ENCODE measurements at regions not wholly inside any gene's neighbourhood (a gene's known extent, or its start where the extent isn't known, plus 50 kb on each side); places are given as distances from the start of the nearest gene placed in this dataset.
"Not testable (repeated sequence)": the region's sequence is repeated elsewhere in the genome, so short reads cannot be mapped to it uniquely, and the experiment has no call there.

DNA sequence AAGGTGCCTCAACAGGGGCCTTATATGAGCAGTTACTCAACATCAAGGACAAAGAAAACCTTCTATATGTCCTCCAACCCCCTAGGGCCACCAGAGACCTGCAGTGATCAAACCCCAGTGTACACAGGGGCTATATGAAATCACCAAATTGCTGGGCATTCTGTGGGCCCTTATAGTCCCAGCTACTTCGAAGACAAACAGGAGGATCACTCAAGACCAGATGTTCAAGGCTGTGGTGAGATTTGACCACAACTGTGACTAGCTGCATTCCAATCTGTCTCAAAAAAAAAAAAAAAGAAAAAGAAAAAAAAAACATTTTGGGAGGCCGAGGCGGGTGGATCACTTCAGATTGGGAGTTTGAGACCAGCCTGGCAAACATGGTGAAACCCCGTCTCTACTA, 51.0 kb upstream of the PRB2 start:
- no peak for DNase-seq

DNA sequence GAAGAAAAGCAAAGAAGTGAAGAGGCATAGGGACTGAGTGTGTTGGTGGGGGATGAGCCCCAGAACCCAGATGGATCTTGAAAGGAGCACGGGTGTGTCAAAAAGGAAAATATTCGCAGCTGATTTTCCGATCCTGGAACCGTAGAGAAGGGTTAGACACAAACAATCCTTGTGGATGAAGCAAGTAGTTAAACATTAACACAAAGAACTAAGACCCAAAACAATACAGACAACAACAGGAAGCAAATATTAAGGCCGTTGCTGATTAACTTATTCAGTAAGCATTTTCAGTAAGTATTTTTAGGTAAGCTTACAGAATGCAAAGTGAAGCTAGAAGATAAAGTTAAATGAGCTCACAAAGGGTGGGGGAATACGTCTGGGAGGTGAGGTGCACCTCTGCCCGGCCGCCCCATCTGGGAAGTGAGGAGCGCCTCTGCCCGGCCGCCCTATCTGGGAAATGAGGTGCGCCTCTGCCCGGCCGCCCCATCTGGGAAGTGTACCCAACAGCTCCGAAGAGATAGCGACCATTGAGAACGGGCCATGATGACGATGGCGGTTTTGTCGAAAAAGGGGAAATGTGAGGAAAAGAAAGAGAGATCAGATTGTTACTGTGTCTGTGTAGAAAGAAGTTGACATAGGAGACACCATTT, 62.8 kb upstream of the PRB2 start:
- no peak for DNase-seq

DNA sequence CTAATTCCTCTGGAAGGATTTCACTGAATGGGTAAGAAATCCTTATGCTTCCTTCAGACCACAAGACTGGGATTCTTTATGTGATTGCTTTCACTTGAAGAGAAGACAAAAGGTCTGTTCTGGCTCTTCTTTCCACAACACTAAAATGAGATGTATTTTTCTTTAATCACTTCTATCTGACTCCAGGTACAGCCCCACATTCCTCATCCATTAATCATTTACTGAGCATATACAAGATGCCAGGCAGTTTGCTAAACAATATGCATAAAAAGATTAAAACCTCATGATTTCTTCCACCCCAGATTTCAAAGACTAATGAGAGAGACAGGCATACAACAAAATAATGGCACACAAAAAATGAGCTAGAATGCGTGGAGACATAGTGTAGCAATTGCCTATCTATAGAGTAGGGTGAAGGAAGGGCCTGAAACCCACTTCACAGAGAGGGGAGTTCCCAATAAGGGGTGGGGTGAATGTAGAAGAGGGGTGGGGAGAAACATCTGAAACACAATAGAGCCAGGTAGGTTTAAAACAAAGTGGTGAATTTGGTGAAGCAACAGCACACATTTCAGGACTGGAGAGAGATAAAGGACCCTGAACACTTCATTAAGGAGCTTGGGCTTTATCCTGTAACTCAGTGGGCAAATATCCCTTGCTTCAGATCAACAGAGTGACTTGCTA, 65.1 kb upstream of the PRB2 start:
- DNase-seq = no peak

DNA sequence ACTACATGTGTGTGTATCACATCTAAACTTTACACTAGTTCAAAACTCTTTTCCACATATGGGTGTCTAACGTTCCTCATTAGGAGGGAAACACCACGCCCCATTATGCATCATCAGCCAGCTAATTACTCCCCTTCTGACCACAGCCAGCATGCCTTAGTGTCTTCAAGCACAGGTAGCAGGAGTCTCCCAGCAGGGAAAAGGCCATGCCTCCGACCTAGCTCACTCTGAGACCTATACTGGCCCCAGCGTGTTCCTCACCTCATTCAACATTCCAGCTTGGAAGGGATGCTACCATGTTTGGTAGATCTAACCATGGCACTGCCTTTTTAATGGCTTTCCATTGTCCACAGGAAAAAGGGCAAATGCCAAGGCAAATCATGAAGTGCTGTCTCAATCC, 66.1 kb upstream of the PRB2 start:
- DNase-seq = no peak

DNA sequence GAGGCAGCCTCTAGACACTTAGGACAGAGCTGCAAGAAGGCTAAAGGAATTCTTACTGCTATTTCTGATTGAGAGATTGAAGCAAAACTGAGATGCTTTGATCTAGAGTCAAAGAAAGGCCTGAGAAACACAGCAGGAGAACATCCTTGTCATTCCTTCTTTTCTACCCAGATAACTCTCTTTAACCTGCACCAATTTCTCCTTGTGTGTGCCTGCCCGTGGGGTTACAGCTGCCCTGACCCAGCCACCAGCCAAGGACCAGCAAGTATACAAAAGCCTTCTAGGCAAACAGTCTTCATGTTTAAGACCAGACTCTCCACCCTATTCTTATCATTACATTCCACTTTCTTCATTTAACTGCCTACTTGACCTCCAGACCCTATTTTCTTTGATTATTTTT, 81.7 kb upstream of the PRB2 start:
- no peak for DNase-seq

DNA sequence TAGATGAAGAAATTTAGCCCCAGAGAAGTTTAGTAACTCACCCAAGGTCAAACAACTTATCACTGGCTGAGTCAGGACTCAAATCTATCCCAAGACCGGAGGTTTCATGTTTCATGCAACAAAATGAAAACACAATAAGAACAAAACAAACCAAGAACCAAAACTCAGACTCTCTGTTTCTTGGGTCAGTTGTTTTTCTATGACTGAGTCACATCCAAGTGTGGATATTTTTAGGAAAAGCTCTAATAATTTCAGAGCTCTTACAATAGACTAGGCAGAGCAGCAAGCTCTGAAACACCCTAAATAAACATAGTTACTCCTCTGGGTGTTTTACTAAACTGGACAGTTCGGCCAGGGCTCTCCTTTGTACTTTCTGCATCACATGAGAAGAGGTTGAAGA, 87.6 kb upstream of the PRB2 start:
- no peak for DNase-seq

DNA sequence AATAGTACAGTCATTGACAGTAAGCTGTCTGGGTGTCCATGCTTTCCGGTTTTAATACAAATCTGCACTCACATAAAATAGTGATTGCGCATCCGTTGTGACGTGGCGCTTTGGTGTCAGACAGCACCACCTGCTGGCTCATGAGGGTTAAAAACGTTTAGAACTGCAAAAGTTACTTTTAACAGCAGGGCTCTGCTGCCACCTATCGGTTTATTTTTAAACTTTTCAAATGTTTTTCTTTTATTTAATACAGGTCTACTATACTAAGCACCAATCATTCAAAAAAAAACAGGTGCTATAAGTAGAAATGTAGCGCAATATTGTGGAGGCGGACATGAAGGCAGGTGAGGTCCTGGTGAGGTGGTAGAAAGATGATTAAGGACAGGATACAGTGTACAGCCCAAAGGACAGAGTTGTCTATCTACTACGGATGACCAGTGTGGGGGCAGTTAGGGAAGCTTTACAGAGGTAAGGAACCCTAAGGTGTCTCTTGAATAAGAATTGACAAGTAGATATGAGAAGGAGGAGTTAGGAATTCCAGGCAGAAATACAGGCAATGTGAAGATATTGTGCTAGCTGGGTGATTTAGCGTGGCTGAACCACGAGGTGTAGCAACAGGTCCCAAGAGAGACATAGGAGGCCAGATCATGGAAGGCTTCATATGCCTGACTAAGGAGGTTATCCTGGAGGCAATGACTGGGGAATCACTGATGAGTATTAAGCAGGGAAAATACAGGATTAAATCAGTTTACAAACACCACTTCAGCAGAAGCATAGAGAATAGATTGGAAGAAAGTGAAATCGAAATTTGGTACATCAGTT, 91.5 kb upstream of the PRB2 start:
- peak; percentile 81 for DNase-seq

DNA sequence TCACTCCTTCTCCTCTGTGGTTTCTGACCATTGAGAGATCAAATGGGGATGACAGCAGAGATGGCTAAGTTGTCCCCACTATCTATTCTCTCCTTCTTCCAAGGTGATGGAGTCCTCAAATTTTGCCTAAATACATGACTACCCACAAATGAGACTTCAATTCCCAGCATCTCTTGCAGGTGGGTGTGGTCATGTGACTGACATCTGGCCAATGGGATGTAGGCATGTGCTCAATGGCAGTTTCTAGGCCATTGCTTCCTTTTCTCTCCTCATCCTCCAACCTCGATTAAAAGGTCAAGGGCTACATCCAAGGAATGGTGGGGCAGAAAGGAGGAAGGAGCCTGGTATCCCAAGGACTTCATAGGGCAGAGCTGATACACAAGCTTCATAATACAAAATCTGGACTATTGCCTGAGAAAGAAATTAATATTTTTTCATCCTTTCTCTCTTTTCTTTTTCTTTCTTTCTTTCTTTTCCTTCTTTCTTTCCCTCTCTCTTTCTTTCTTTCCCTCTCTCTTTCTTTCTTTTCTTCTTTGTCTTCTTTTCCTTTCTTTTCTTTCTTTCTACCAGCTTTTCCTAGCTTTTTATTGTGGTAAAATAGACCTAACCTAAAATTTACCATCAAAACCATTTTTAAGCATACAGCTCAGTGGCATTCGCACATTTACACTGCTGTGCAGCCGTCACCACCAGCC, 100.9 kb upstream of the PRB2 start:
- no peak for DNase-seq

DNA sequence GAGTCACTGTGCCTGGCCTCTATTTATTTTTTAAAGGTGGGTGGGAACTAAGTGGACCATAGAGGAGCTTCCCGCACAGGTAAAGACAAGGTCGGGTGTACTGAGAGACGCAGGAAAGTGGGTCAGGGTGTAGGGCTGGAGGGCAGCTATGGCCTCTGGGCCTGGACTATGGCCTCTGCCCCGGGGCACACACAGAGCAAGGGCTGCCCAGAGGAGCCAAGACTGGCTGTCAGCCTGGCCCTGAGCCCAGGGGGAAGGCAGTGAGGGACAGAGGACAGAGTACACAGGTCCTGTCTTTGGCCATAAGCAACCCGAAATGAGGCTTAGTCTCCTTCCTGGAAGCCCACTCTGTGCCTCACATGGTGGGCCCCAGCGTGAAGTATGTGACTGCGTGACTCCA, 102.1 kb upstream of the PRB2 start:
- DNase-seq = no peak

DNA sequence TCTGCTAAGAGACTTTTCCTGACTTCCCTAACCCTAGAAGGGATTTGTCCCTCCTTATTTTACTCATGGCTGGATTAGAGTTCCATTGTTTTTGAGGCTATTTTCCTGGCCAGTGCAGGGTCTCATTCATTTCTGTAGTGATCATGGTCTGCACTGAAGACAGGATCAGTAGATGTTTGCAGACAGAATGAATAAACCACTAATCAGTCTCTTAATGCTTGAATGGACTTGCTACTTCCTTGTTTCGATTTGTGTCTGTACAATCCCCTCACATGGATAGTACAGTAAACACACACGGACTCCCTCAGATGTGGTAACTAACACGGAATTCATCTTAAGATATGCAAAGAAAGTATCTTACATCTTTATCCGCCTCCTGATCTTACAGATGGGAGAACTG, 102.6 kb upstream of the PRB2 start:
- peak; percentile 2 for DNase-seq

DNA sequence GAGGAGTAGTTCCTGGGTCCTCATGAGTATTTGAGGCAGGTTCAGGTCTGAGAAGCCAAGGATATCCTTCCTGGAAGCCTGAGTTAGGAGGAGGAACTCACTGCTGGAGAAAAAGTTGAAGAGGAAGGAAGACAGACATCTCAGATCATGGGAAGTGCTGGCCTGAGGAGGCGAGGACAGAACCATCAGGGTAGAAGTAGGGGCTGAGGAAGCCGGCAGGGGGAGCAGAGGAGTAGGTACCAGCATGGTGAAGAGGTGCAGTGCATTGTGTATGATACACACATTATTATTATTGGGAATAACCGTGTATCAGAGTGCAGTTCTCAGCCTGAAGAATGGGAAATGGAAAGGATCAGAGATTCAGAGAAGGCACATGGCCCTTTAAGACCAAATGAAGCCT, 103.2 kb upstream of the PRB2 start:
- DNase-seq = not testable (repeated sequence)

DNA sequence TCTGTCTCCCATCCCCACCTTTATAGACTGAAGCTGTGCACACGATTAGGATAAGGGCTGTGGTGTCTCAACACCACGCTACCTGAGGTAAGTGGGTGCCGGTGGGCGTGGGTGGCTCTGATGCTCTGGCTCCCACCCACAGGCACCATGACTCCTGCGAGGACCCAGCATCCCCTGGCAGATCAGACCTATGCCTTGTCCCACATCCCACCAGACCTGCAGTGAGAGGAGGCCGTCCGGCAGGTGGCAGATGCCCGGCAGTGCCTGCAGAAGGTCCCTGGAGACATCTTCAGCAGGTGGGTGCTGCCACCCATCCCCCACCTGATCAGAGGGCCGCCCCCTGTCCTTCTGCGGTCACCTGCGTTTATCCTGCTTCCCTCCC, 104.4 kb upstream of the PRB2 start:
- DNase-seq = no peak

DNA sequence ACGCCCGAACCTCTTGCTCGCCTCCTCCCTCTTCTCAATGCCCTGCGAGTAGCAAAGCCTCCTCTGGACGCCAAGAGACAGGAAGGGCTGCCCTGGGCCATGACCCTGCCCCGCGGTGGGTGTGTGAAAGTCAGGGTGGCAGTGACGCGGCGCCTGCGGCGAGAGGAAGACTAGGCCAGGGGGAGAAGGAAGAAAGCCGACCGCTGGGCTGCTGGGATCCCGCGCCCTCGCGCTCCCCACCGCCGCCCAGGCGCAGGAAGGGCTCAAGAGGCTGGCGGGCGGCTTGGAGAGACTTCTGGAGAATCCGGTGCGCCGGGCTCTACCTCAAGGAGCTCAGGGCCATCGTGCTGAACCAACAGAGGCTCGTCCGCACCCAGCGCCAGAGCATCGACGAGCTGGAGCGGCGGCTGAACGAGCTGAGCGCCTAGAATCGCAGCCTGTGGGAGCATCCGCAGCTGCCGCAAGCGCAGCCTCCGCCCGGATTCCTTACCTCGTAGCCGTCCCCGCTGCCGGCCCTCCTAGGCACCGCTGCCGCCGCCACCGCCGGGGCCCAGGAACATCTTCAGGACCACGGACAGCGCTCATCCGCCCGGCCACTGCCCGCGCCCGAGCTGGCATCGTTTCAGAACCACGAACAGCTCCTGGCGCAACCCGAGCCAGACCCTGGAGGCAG, 105.0 kb upstream of the PRB2 start:
- DNase-seq = peak; percentile 7

DNA sequence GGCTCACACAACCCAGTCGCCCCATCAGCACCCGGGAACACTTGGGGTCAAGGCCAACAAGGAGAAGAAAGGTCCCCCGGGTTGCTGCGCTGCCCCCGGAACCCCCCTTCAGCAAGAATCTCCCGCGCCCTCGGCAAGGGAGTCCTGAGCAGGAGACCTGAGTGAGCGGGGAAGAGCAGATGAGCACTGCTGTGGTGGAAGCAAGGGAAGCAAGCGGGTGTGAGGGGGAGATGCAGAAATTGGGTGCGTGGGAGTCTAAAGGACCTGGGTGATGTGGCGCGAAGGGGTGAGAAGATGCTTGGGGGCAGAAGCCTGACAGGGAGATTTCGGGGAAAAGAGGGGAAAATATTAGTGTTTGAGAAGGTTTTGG, 105.5 kb upstream of the PRB2 start:
- no peak for DNase-seq

DNA sequence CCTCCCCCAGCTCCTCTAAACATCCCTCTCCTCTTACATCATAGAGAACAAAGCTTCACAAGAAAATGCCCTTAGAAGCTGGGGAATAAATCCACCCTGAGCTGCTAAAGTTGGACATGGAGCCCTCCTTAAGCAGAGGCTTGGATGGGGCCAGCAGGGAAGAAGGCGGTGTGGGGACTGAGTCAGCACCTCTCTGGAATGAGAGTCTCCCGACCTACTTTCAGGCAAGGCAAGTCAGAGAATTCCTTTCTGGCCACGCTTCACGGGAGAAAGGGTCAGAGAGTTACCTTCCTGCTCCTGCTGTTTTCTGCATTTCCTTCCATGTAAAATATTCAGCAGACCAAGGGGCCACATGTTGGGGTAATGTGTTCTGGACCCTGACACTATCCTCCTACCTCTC, 113.3 kb upstream of the PRB2 start:
- no peak for DNase-seq

DNA sequence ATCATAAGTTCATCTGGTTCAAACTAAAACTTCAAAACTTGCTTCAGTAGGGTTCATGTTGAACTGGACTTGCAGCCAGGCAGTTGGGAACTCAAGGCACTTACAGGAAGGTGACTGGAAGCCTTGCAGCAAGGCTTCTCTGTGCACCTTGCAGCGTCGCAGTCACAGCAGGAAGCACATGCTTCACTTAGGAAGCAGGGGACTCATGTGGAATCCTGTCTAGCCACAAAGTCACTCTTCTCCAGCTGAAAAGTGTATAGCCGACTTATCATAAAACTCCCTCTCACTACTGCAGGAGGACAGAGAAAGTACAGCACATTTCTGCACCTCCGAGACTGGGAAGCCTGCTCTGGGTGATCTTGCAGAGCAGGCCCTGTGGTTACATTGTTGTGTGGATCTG, 114.0 kb upstream of the PRB2 start:
- no peak for DNase-seq

DNA sequence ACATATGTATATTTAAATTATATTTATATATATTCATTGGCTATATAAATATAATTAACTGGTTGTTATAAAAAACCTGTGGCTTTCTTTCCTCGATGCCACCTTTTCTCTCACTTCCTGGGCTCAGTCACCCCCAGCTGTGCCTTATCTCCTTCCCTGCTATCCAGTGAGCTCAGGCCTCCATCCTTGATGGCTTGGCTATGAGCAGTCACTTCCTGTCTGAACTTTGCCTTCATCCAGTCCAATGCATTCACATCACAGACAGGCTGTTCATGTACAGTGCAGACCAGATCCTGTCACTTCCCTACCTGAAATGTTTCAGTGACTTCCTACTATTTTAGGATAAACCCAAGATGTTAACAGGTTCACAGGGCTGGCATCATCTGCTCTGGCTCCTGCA, 115.3 kb upstream of the PRB2 start:
- no peak for DNase-seq

DNA sequence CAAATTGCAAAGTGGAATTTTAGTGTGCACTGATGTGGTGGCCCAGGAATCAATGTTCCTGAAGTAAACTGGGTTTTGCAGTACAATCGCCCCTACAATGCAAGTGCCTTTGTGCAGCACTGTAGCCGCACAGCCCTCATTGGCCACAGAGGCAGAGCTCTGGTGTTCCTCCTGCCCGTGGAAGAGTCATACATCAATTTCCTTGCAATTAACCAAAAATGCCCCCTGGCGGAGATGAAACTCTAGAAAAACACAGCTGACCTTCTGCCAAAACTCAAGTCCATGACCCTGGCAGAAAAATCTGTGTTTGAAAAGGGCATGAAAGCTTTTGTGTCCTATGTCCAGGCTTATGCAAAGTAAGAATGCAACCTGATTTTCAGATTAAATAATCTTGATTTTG, 117.9 kb upstream of the PRB2 start:
- DNase-seq = no peak

DNA sequence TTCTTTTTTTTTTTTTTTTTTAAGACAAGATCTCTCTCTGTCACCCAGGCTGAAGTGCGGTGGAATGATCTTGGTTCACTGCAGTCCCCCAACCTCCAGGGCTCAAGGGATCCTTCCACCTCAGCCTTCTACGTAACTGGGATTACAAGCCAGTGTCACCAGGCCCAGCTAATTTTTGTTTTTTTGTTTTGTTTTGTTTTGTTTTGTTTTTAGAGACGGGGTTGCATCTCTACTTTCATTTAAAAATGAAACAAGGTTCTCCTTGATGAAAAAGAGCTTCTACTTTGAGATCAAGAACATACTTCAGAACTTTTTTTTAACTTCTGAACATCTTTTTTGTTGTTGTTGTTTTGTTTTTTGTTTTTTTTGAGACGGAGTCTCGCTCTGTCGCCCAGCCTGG, 121.7 kb upstream of the PRB2 start:
- DNase-seq = no peak

DNA sequence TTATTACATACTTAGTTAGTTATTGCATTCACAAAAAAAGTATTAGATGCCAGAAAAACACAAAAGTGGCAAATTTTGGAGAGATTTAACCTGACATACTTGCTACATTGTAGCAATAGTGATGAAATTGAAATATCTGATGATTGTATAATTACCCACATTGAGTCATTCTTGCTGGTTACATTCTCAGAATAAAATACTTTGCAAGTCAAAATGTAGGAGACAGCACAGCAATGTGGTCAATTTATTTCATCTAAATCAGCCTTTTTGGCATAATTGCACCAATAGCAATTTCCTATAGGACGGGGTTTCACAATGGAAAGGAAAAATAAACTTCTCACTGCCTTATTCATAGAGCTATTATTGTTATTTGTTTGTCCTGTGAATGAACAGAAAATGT, 125.0 kb upstream of the ETV6 start:
- DNase-seq = no peak

DNA sequence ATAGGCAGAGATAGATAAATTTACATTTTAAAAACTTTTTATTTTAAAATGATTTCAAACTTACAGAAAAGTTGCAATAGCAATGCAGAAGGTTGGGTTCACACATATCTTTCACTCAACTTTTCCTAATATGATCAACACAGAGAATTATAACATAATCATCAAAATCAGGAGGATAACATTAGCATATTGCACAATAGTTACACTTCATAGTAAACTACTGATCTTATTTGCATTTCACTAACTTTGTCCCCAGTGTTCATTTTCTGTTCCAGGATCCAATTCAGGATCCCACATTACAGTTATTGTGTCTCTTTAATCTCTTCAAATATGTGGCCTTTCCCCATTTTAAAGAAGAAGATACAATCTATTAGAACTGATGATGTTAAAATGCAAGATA, 115.4 kb upstream of the ETV6 start:
- DNase-seq = no peak

DNA sequence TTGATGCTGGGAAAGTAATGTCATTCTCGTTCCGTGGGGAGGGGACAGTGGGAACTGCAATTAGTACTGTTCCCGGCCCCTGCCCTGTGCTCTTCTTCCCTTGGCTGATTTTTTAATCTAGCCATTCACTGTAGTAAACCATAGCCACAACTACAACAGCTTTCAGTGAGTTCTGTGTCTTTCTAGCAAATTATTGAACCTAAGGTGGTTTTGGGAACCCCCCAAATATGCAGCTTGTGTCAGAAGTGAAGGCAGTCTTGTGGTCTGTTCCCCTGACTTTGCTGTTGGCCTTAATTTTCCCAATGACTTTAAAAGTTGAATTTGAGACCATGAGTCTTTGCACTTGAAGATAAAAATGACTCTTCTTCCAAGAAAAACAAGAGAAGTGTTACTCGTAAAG, 114.3 kb upstream of the ETV6 start:
- no peak for DNase-seq

DNA sequence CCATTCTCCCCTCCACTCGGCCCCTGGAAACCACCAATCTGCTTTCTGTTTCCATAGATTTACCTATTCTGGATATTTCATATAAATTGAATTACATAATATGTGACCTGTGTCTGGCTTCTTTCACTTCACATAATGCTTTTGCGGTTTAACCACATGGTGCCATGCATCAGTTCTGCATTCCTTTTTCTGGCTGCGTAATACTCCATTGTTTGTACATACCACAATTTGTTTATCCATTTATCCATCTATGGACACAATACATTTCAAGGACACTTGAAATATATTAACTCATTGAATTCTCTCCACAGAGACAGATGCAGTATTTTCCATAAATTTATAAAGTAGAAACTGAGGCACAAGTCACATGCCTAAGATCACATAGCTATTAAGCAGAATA, 110.3 kb upstream of the ETV6 start:
- DNase-seq = no peak
